ENCODE measurements at regions not wholly inside any gene's neighbourhood (a gene's known extent, or its start where the extent isn't known, plus 50 kb on each side); places are given as distances from the start of the nearest gene placed in this dataset.

DNA sequence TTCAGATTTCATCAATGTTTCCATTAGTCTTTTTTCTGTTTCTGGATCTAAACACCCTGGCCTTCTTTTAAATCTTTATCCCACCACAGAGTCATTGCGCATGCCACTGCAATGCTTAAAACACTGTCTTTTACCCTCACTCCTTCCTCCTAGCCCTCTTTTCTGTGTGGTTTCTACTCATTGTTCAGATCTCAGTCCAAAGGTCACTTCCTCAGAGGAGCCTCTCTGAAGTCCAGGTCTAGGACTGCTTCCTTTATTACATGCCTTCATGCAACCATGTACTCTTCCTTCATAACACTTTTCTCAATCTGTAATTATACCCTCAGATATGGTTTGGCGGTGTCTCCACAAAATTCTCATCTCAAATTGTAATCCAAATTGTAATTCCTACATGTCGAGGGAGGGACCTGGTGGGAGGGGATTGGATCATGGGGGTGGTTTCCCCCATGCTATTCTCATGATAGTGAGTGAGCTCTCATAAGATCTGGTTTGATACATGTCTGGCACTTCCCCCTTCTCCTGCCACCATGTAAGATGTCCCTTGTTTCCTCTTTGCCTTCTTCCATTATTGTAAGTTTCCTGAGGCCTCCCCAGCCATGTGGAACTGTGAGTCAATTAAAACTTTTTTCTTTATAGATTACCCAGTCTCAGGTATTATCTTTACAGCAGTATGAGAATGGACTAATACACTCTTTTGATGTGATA is 808.9 kb downstream of the DIAPH3 start:
- Histone ChIP-seq H3K9me3 (ENCODE audit: low read depth, low read length, poor library complexity, severe bottlenecking) (no peaks in the 10 kb centered on the region), H3K27ac (ENCODE audit: low read depth, low read length, poor library complexity, severe bottlenecking) (no peak overlapping the region), H3K4me1 (ENCODE audit: insufficient read depth, low read length, poor library complexity, severe bottlenecking) (peaks cover 9% of the 10 kb centered on the region), H3K4me3 (ENCODE audit: low read depth, low read length, poor library complexity, severe bottlenecking) (no peak overlapping the region), H3K27me3 (replicated peaks; ENCODE audit: insufficient read depth, low read depth, low read length, poor library complexity) (no peaks in the 10 kb centered on the region), H3K36me3 (ENCODE audit: insufficient read depth, low read length, poor library complexity, severe bottlenecking) (no peaks in the 10 kb centered on the region)
- no peak for DNase-seq (ENCODE audit: low spot score)
- POLR2A ChIA-PET (ENCODE audit: low non-redundant PET) = no interaction called here
- BruUV-seq (replicated peaks) = no TSS peak
- intact Hi-C loops (cut with micrococcal nuclease; ENCODE audit: unreplicated experiment) = no loop called here
- CTCF ChIA-PET = no interaction called here
- TF ChIP-seq, protein P1, sequence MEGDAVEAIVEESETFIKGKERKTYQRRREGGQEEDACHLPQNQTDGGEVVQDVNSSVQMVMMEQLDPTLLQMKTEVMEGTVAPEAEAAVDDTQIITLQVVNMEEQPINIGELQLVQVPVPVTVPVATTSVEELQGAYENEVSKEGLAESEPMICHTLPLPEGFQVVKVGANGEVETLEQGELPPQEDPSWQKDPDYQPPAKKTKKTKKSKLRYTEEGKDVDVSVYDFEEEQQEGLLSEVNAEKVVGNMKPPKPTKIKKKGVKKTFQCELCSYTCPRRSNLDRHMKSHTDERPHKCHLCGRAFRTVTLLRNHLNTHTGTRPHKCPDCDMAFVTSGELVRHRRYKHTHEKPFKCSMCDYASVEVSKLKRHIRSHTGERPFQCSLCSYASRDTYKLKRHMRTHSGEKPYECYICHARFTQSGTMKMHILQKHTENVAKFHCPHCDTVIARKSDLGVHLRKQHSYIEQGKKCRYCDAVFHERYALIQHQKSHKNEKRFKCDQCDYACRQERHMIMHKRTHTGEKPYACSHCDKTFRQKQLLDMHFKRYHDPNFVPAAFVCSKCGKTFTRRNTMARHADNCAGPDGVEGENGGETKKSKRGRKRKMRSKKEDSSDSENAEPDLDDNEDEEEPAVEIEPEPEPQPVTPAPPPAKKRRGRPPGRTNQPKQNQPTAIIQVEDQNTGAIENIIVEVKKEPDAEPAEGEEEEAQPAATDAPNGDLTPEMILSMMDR (conservative IDR thresholded peaks at IDR 0.05; ENCODE audit: low read depth, low read length) = no peak
- no peak for TF ChIP-seq EZH2 (IDR thresholded peaks at IDR 0.05; ENCODE audit: borderline replicate concordance, low read depth, low read length, poor library complexity, severe bottlenecking)

DNA sequence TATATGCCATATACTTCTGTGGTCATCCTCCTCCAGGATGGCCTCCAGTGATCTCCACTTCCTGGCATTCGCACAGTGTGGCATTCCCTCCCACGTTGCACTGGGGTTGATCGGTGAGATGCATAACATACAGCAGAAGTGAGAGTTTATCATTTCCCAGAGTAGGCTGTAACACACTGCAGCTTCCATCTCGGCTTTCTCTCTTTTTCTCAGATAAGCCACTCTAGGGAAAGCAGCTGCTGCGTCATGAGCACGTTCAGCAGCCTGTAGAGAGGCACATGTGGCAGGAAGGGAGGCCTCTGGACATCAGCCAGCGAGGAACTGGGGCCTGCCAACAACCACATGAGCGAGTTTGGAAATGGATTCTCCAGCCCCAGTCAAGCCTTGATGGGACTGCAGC is 807.1 kb downstream of the DIAPH3 start:
- peaks cover 14% of the 10 kb centered on the region for H3K4me1 ChIP-seq (ENCODE audit: insufficient read depth, low read length, poor library complexity, severe bottlenecking)
- no peak overlapping the region for H3K4me3 ChIP-seq (ENCODE audit: low read depth, low read length, poor library complexity, severe bottlenecking)
- DNase-seq (ENCODE audit: low spot score) = peak; percentile 41
- H3K9me3 ChIP-seq (ENCODE audit: low read depth, low read length, poor library complexity, severe bottlenecking) = no peaks in the 10 kb centered on the region
- H3K27me3 ChIP-seq (replicated peaks; ENCODE audit: insufficient read depth, low read depth, low read length, poor library complexity) = no peaks in the 10 kb centered on the region
- no peaks in the 10 kb centered on the region for H3K36me3 ChIP-seq (ENCODE audit: insufficient read depth, low read length, poor library complexity, severe bottlenecking)
- intact Hi-C loops (cut with micrococcal nuclease; ENCODE audit: unreplicated experiment) = no loop called here
- CTCF ChIA-PET = no interaction called here
- BruUV-seq (replicated peaks) = no TSS peak
- TF ChIP-seq, protein P1 (conservative IDR thresholded peaks at IDR 0.05; ENCODE audit: low read depth, low read length) = no peak
- TF ChIP-seq EZH2 (IDR thresholded peaks at IDR 0.05; ENCODE audit: borderline replicate concordance, low read depth, low read length, poor library complexity, severe bottlenecking) = no peak
- POLR2A ChIA-PET (ENCODE audit: low non-redundant PET) = no interaction called here
- H3K27ac ChIP-seq (ENCODE audit: low read depth, low read length, poor library complexity, severe bottlenecking) = no peak overlapping the region

- intact Hi-C loops (cut with micrococcal nuclease; ENCODE audit: unreplicated experiment) = no loop called here
- Histone ChIP-seq H3K27me3 (replicated peaks; ENCODE audit: insufficient read depth, low read depth, low read length, poor library complexity) (no peaks in the 10 kb centered on the region), H3K36me3 (ENCODE audit: insufficient read depth, low read length, poor library complexity, severe bottlenecking) (no peaks in the 10 kb centered on the region), H3K9me3 (ENCODE audit: low read depth, low read length, poor library complexity, severe bottlenecking) (no peaks in the 10 kb centered on the region), H3K4me1 (ENCODE audit: insufficient read depth, low read length, poor library complexity, severe bottlenecking) (peaks cover 14% of the 10 kb centered on the region), H3K4me3 (ENCODE audit: low read depth, low read length, poor library complexity, severe bottlenecking) (no peak overlapping the region), H3K27ac (ENCODE audit: low read depth, low read length, poor library complexity, severe bottlenecking) (no peak overlapping the region)
- BruUV-seq (replicated peaks) = no TSS peak
- POLR2A ChIA-PET (ENCODE audit: low non-redundant PET) = no interaction called here
- DNase-seq (ENCODE audit: low spot score) = no peak
- no peak for TF ChIP-seq EZH2 (IDR thresholded peaks at IDR 0.05; ENCODE audit: borderline replicate concordance, low read depth, low read length, poor library complexity, severe bottlenecking)
- TF ChIP-seq, protein P1 (conservative IDR thresholded peaks at IDR 0.05; ENCODE audit: low read depth, low read length) = no peak
- CTCF ChIA-PET = no interaction called here
Measured at GRCh38 chr13:59358014-59358413, 805.7 kb downstream of the DIAPH3 start.

All from A673 (cell line).